ENCODE measurements at regions not wholly inside any gene's neighbourhood (a gene's known extent, or its start where the extent isn't known, plus 50 kb on each side); places are given as distances from the start of the nearest gene placed in this dataset.

DNA sequence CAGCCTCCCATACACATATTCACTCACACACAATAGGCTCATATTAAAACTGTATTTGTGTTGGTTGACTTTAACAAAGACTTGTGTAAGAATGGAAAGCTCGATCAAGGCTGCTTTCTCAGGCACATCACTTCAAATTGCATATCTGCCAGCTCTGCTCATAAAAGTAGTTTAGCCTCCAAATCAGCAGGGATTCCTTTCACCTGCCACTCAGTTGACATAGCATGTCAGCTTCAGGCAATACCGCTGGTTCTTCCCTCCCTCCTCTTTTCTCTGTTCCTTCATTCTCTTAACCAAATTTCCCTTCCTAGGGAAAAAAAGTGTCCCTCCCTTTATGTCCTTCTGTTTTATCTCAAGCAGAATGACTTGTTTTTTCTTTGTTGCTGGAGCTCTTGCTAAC, 450.4 kb upstream of the LARGE1 start:
- Histone ChIP-seq H3K27ac (ENCODE audit: low read depth in 2 of 2, low read length in 1 of 2) (no peak overlapping the region), H3K9me3 (ENCODE audit: control insufficient read depth in 2 of 2, insufficient read depth in 1 of 2, low read depth in 1 of 2, low read length in 1 of 2) (no peaks in the 10 kb centered on the region), H3K27me3 (ENCODE audit: control insufficient read depth in 1 of 2, insufficient read depth in 2 of 2, low read length in 2 of 2) (no peaks in the 10 kb centered on the region), H3K36me3 (ENCODE audit: control insufficient read depth in 2 of 2, insufficient read depth in 2 of 2, low read length in 1 of 2) (no peaks in the 10 kb centered on the region), H3K4me1 (ENCODE audit: control insufficient read depth in 2 of 2, insufficient read depth in 2 of 2, low read length in 1 of 2) (no peaks in the 10 kb centered on the region), H3K4me3 (ENCODE audit: low read depth in 1 of 2, low read length in 2 of 2) (no peak overlapping the region)
- 74 to 77% methylated on average over 2 of the region's 2 CpGs for WGBS, 2 donors

DNA sequence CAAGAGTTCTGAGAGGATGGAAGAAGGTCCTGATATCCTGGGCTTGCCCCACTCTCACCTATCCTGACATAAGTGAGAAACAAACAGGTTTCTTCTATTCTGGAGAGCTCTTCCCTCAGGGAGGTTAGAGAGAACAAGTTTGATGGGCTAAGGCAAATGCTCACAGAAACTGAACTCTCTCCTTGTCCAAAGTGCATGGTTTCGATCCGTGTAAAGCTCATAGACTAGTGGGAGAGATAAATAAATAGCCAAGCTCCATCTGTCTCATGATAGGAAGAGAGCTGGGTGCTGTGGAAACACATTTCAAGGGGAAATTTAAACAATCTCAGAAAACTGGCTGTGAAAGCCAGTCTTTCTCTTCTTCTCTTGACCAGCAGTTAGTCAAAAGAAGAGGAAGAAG, 459.5 kb upstream of the LARGE1 start:
- no peak overlapping the region for H3K4me3 ChIP-seq (ENCODE audit: low read depth in 1 of 2, low read length in 2 of 2)
- H3K4me1 ChIP-seq (ENCODE audit: control insufficient read depth in 2 of 2, insufficient read depth in 2 of 2, low read length in 1 of 2), result no peaks in the 10 kb centered on the region
- WGBS, 2 donors, result 63 to 83% methylated on average over 2 of the region's 2 CpGs
- no peaks in the 10 kb centered on the region for H3K27me3 ChIP-seq (ENCODE audit: control insufficient read depth in 1 of 2, insufficient read depth in 2 of 2, low read length in 2 of 2)
- no peaks in the 10 kb centered on the region for H3K36me3 ChIP-seq (ENCODE audit: control insufficient read depth in 2 of 2, insufficient read depth in 2 of 2, low read length in 1 of 2)
- no peaks in the 10 kb centered on the region for H3K9me3 ChIP-seq (ENCODE audit: control insufficient read depth in 2 of 2, insufficient read depth in 1 of 2, low read depth in 1 of 2, low read length in 1 of 2)
- no peak overlapping the region for H3K27ac ChIP-seq (ENCODE audit: low read depth in 2 of 2, low read length in 1 of 2)

GRCh38 chr22:34380532-34380931, 460.3 kb upstream of the LARGE1 start:
- Histone ChIP-seq H3K4me3 (ENCODE audit: low read depth in 1 of 2, low read length in 2 of 2) (no peak overlapping the region), H3K36me3 (ENCODE audit: control insufficient read depth in 2 of 2, insufficient read depth in 2 of 2, low read length in 1 of 2) (no peaks in the 10 kb centered on the region), H3K4me1 (ENCODE audit: control insufficient read depth in 2 of 2, insufficient read depth in 2 of 2, low read length in 1 of 2) (no peaks in the 10 kb centered on the region), H3K27me3 (ENCODE audit: control insufficient read depth in 1 of 2, insufficient read depth in 2 of 2, low read length in 2 of 2) (no peaks in the 10 kb centered on the region), H3K9me3 (ENCODE audit: control insufficient read depth in 2 of 2, insufficient read depth in 1 of 2, low read depth in 1 of 2, low read length in 1 of 2) (no peaks in the 10 kb centered on the region), H3K27ac (ENCODE audit: low read depth in 2 of 2, low read length in 1 of 2) (no peak overlapping the region)
- 80 to 81% methylated on average over 4 of the region's 4 CpGs for WGBS, 2 donors

GRCh38 chr22:34390400-34390799, 470.1 kb upstream of the LARGE1 start:
- no peaks in the 10 kb centered on the region for H3K4me1 ChIP-seq (ENCODE audit: control insufficient read depth in 2 of 2, insufficient read depth in 2 of 2, low read length in 1 of 2)
- H3K27me3 ChIP-seq (ENCODE audit: control insufficient read depth in 1 of 2, insufficient read depth in 2 of 2, low read length in 2 of 2), result no peaks in the 10 kb centered on the region
- H3K36me3 ChIP-seq (ENCODE audit: control insufficient read depth in 2 of 2, insufficient read depth in 2 of 2, low read length in 1 of 2), result no peaks in the 10 kb centered on the region
- H3K9me3 ChIP-seq (ENCODE audit: control insufficient read depth in 2 of 2, insufficient read depth in 1 of 2, low read depth in 1 of 2, low read length in 1 of 2), result peaks cover 0 to 2% of the 10 kb centered on the region in 2 donors
- 51 to 63% methylated on average over 3 of the region's 3 CpGs for WGBS, 2 donors
- H3K27ac ChIP-seq (ENCODE audit: low read depth in 2 of 2, low read length in 1 of 2), result no peak overlapping the region
- H3K4me3 ChIP-seq (ENCODE audit: low read depth in 1 of 2, low read length in 2 of 2), result no peak overlapping the region

DNA sequence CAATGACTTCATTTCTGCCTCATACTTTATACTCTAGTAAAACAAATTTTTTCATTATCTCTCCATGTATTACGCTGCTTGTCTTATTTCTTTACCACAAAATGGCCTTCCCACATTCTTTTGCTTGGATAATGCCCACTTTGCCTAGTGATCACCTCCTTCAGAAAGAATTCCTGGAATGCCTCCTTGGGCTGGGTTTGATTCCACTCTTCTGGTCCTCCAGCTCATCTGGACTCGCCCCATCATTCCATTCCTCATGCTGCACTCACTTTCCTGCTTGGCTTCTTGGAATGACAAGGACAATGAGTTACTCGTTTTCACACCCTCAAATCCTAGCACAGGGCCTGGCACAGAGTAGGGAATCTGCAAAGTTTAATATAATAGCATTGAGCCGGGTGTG, 475.1 kb upstream of the LARGE1 start:
- Histone ChIP-seq H3K9me3 (ENCODE audit: control insufficient read depth in 2 of 2, insufficient read depth in 1 of 2, low read depth in 1 of 2, low read length in 1 of 2) (no peaks in the 10 kb centered on the region), H3K4me3 (ENCODE audit: low read depth in 1 of 2, low read length in 2 of 2) (no peak overlapping the region), H3K27me3 (ENCODE audit: control insufficient read depth in 1 of 2, insufficient read depth in 2 of 2, low read length in 2 of 2) (no peaks in the 10 kb centered on the region), H3K27ac (ENCODE audit: low read depth in 2 of 2, low read length in 1 of 2) (no peak overlapping the region), H3K4me1 (ENCODE audit: control insufficient read depth in 2 of 2, insufficient read depth in 2 of 2, low read length in 1 of 2) (no peaks in the 10 kb centered on the region), H3K36me3 (ENCODE audit: control insufficient read depth in 2 of 2, insufficient read depth in 2 of 2, low read length in 1 of 2) (no peaks in the 10 kb centered on the region)
- 68% methylated on average over 4 of the region's 4 CpGs for WGBS, 2 donors

DNA sequence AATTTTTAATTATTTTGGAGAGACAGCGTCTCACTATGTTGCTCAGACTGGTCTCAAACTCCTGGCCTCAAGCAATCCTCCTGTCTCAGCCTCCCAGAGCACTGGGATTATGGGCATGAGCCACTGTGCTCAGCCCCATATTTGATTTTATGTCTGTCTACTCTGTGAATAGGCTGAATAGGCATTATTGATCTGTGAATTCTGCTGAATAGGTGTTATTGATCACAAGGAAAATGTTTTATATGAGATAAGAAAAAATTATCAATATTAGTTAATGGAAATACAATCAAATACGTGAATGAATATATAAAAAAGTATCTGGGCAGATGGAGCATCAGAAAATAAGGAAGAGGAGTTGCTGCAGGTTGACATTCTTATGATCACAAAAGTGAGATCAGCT, 483.4 kb upstream of the LARGE1 start:
- Histone ChIP-seq H3K27me3 (ENCODE audit: control insufficient read depth in 1 of 2, insufficient read depth in 2 of 2, low read length in 2 of 2) (no peaks in the 10 kb centered on the region), H3K4me3 (ENCODE audit: low read depth in 1 of 2, low read length in 2 of 2) (no peak overlapping the region), H3K36me3 (ENCODE audit: control insufficient read depth in 2 of 2, insufficient read depth in 2 of 2, low read length in 1 of 2) (no peaks in the 10 kb centered on the region), H3K9me3 (ENCODE audit: control insufficient read depth in 2 of 2, insufficient read depth in 1 of 2, low read depth in 1 of 2, low read length in 1 of 2) (no peaks in the 10 kb centered on the region), H3K4me1 (ENCODE audit: control insufficient read depth in 2 of 2, insufficient read depth in 2 of 2, low read length in 1 of 2) (no peaks in the 10 kb centered on the region), H3K27ac (ENCODE audit: low read depth in 2 of 2, low read length in 1 of 2) (no peak overlapping the region)
- WGBS, 2 donors, result 73 to 77% methylated on average over 2 of the region's 2 CpGs

GRCh38 chr22:34410111-34410510, 489.8 kb upstream of the LARGE1 start:
- Histone ChIP-seq H3K27ac (ENCODE audit: low read depth in 2 of 2, low read length in 1 of 2) (no peak overlapping the region), H3K36me3 (ENCODE audit: control insufficient read depth in 2 of 2, insufficient read depth in 2 of 2, low read length in 1 of 2) (no peaks in the 10 kb centered on the region), H3K9me3 (ENCODE audit: control insufficient read depth in 2 of 2, insufficient read depth in 1 of 2, low read depth in 1 of 2, low read length in 1 of 2) (no peaks in the 10 kb centered on the region), H3K4me1 (ENCODE audit: control insufficient read depth in 2 of 2, insufficient read depth in 2 of 2, low read length in 1 of 2) (no peaks in the 10 kb centered on the region), H3K27me3 (ENCODE audit: control insufficient read depth in 1 of 2, insufficient read depth in 2 of 2, low read length in 2 of 2) (no peaks in the 10 kb centered on the region), H3K4me3 (ENCODE audit: low read depth in 1 of 2, low read length in 2 of 2) (no peak overlapping the region)
- 50 to 55% methylated on average over 4 of the region's 4 CpGs for WGBS, 2 donors

- H3K4me3 ChIP-seq (ENCODE audit: low read depth in 1 of 2, low read length in 2 of 2), result no peak overlapping the region
- no peaks in the 10 kb centered on the region for H3K36me3 ChIP-seq (ENCODE audit: control insufficient read depth in 2 of 2, insufficient read depth in 2 of 2, low read length in 1 of 2)
- H3K27ac ChIP-seq (ENCODE audit: low read depth in 2 of 2, low read length in 1 of 2), result no peak overlapping the region
- no peaks in the 10 kb centered on the region for H3K4me1 ChIP-seq (ENCODE audit: control insufficient read depth in 2 of 2, insufficient read depth in 2 of 2, low read length in 1 of 2)
- WGBS, 2 donors, result 28 to 29% methylated on average over 4 of the region's 4 CpGs
- no peaks in the 10 kb centered on the region for H3K9me3 ChIP-seq (ENCODE audit: control insufficient read depth in 2 of 2, insufficient read depth in 1 of 2, low read depth in 1 of 2, low read length in 1 of 2)
- H3K27me3 ChIP-seq (ENCODE audit: control insufficient read depth in 1 of 2, insufficient read depth in 2 of 2, low read length in 2 of 2), result no peaks in the 10 kb centered on the region
These were observed 494.5 kb upstream of the LARGE1 start for GRCh38 chr22:34414467-34415440.

GRCh38 chr22:34416022-34416860, 496.0 kb upstream of the LARGE1 start:
- H3K9me3 ChIP-seq (ENCODE audit: control insufficient read depth in 2 of 2, insufficient read depth in 1 of 2, low read depth in 1 of 2, low read length in 1 of 2), result no peaks in the 10 kb centered on the region
- no peak overlapping the region for H3K4me3 ChIP-seq (ENCODE audit: low read depth in 1 of 2, low read length in 2 of 2)
- H3K4me1 ChIP-seq (ENCODE audit: control insufficient read depth in 2 of 2, insufficient read depth in 2 of 2, low read length in 1 of 2), result no peaks in the 10 kb centered on the region
- H3K27ac ChIP-seq (ENCODE audit: low read depth in 2 of 2, low read length in 1 of 2), result no peak overlapping the region
- H3K36me3 ChIP-seq (ENCODE audit: control insufficient read depth in 2 of 2, insufficient read depth in 2 of 2, low read length in 1 of 2), result no peaks in the 10 kb centered on the region
- 42 to 51% methylated on average over 7 of the region's 7 CpGs for WGBS, 2 donors
- no peaks in the 10 kb centered on the region for H3K27me3 ChIP-seq (ENCODE audit: control insufficient read depth in 1 of 2, insufficient read depth in 2 of 2, low read length in 2 of 2)

Data from esophagus (tissue), 2 donors.